K562 (cell line): ENCODE measurements at regions not wholly inside any gene's neighbourhood (a gene's known extent, or its start where the extent isn't known, plus 50 kb on each side); places are given as distances from the start of the nearest gene placed in this dataset.

ENCODE experiments used
- ARID2 ChIP-seq: fragments of 450-650 bp; IDR thresholded peaks from 2 replicates; pipeline ENCODE4 v1.6.1; 2017; ENCODE audit warnings: antibody characterized with exemption, mild to moderate bottlenecking
- BDP1 ChIP-seq: IDR thresholded peaks from 3 replicates; pipeline ENCODE4 v1.6.1; 2011; ENCODE audit not compliant: insufficient read length, insufficient read depth
- CBFA2T2 ChIP-seq: fragments of 450-650 bp; conservative IDR thresholded peaks from 2 replicates; pipeline ENCODE4 v1.6.1; 2017; ENCODE audit warnings: mild to moderate bottlenecking
- CBX2 ChIP-seq: fragments of 200-600 bp; sonication (generic); IDR thresholded peaks from one replicate; pipeline ENCODE4 v1.6.1; 2012; ENCODE audit warnings: mild to moderate bottlenecking, low read length, inconsistent platforms; ENCODE audit not compliant: insufficient read depth, poor library complexity, severe bottlenecking
- CHD1 ChIP-seq: fragments of 200-600 bp; sonication (generic); IDR thresholded peaks from one replicate; pipeline ENCODE4 v1.6.1; 2012; ENCODE audit warnings: mild to moderate bottlenecking, moderate library complexity, low read length, inconsistent platforms
- CREB1 ChIP-seq, 2 experiments: sonication (generic) in 1 of 2; formaldehyde crosslinking in 1 of 2; IDR thresholded peaks; 2 replicates each; pipeline versions ENCODE4 v1.6.1 to v1.8.0; 2012 to 2022; ENCODE audit warnings: inconsistent platforms in 1 of 2, mild to moderate bottlenecking in 1 of 2, missing genetic modification reagents in 1 of 2, moderate library complexity in 1 of 2
- FOXK2 ChIP-seq, 2 experiments: fragments of 450-650 bp; IDR thresholded peaks in 1 of 2; conservative IDR thresholded peaks in 1 of 2; 2 replicates each; pipeline ENCODE4 v1.6.1; 2016; ENCODE audit warnings: low read depth in 2 of 2, mild to moderate bottlenecking in 1 of 2
- GATAD2A ChIP-seq: fragments of 450-650 bp; IDR thresholded peaks from 2 replicates; pipeline ENCODE4 v1.6.1; 2017
- TRIM28 ChIP-seq: fragments of 450-650 bp; IDR thresholded peaks from 2 replicates; pipeline ENCODE4 v1.6.1; 2017
- TF ChIP-seq, protein P1 (sequence below), 3 experiments: IDR thresholded peaks in 2 of 3; conservative IDR thresholded peaks in 1 of 3; 2 replicates each; pipeline ENCODE4 v1.5.1; 2011 to 2012; ENCODE audit warnings: low read length in 3 of 3, mild to moderate bottlenecking in 3 of 3, control low read depth in 2 of 3, improper control_type of control experiment in 1 of 3, inconsistent platforms in 1 of 3, low read depth in 1 of 3, mixed read lengths in 1 of 3, moderate library complexity in 1 of 3; ENCODE audit not compliant: insufficient read depth in 2 of 3

DNA sequence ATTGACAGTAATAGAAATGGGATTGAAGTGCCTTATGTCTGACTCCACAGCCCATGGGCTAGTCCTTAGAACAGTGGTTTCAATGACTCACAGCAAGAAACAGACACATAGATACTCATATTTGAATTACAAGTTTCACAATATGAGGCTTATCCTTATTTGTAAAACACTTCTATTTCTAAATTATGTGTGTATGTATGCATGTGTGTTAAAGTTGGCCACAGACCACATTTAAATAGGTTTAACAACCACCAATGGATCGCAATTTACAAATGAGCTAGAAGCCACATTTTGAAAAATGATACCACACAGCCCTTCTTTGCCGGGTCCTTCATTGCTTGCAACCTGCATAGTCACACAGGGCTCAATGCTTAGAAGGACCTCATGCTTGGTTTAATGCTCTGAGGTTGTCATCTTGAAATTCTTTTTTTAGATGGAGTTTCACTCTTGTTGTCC lies 157.8 kb upstream of the PREP start:
- TF ChIP-seq TRIM28, result no peak
- TF ChIP-seq CREB1 (IDR thresholded peaks at IDR 0.05), result no peak
- TF ChIP-seq CREB1 (CRISPR knock-in tag; IDR thresholded peaks at IDR 0.05), result no peak
- no peak for TF ChIP-seq BDP1
- TF ChIP-seq GATAD2A, result no peak
- no peak for TF ChIP-seq FOXK2 (conservative IDR thresholded peaks at IDR 0.05 in 1 of 2, IDR thresholded peaks at IDR 0.05 in 1 of 2; ENCODE audit: low read depth in 2 of 2)
- no peak for TF ChIP-seq CBFA2T2
- no peak for TF ChIP-seq CBX2
- TF ChIP-seq, protein P1, sequence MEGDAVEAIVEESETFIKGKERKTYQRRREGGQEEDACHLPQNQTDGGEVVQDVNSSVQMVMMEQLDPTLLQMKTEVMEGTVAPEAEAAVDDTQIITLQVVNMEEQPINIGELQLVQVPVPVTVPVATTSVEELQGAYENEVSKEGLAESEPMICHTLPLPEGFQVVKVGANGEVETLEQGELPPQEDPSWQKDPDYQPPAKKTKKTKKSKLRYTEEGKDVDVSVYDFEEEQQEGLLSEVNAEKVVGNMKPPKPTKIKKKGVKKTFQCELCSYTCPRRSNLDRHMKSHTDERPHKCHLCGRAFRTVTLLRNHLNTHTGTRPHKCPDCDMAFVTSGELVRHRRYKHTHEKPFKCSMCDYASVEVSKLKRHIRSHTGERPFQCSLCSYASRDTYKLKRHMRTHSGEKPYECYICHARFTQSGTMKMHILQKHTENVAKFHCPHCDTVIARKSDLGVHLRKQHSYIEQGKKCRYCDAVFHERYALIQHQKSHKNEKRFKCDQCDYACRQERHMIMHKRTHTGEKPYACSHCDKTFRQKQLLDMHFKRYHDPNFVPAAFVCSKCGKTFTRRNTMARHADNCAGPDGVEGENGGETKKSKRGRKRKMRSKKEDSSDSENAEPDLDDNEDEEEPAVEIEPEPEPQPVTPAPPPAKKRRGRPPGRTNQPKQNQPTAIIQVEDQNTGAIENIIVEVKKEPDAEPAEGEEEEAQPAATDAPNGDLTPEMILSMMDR (IDR thresholded peaks at IDR 0.05 in 2 of 3, conservative IDR thresholded peaks at IDR 0.05 in 1 of 3; ENCODE audit: insufficient read depth in 2 of 3, low read depth in 1 of 3, low read length in 3 of 3), result no peak
- no peak for TF ChIP-seq CHD1
- TF ChIP-seq ARID2, result no peak
